Prostate gland (tissue), 2 donors: ENCODE measurements at regions not wholly inside any gene's neighbourhood (a gene's known extent, or its start where the extent isn't known, plus 50 kb on each side); places are given as distances from the start of the nearest gene placed in this dataset.

Experiments used
- CTCF ChIP-seq, 4 experiments: fragments of 200-600 bp in 2 of 4; fragments of 450-650 bp in 2 of 4; sonication (generic) in 2 of 4; IDR thresholded peaks; 1 replicate in 3 of 4; 2 replicates in 1 of 4; pipeline ENCODE4 v1.5.1; 2016 to 2019; ENCODE audit warnings: antibody characterized with exemption in 4 of 4, mild to moderate bottlenecking in 2 of 4, moderate library complexity in 2 of 4
- POLR2A ChIP-seq: fragments of 450-650 bp; IDR thresholded peaks from one replicate; pipeline ENCODE4 v1.6.1; 2016; ENCODE audit warnings: antibody characterized with exemption, mild to moderate bottlenecking
- POLR2AphosphoS5 ChIP-seq: sonication (generic); formaldehyde crosslinking; IDR thresholded peaks from one replicate; pipeline ENCODE4 v1.6.1; 2017; ENCODE audit warnings: antibody characterized with exemption

- TF ChIP-seq POLR2AphosphoS5 (no peak), POLR2A (no peak), CTCF (IDR thresholded peaks at IDR 0.05) (no peak)
Measured at GRCh38 chr5:54673523-54674225, 156.1 kb downstream of the SNX18 start.
